NCI-H2081 treated with DMSO at 0.1 percent for 48 hours (cell line): ENCODE measurements at regions not wholly inside any gene's neighbourhood (a gene's known extent, or its start where the extent isn't known, plus 50 kb on each side); places are given as distances from the start of the nearest gene placed in this dataset.
"Not testable (repeated sequence)": the region's sequence is repeated elsewhere in the genome, so short reads cannot be mapped to it uniquely, and the experiment has no call there.

Experiments
- DNase-seq: peaks from one replicate; lab custom pipeline; 2025; lab: John Stamatoyannopoulos, UW

- no peak for DNase-seq
Observed at GRCh38 chr20:12815778-12816408, 192.9 kb upstream of the SPTLC3 start.

- no peak for DNase-seq
Observed at GRCh38 chr20:12821249-12821648, 187.5 kb upstream of the SPTLC3 start.

GRCh38 chr20:12823734-12824133 is 185.0 kb upstream of the SPTLC3 start:
- DNase-seq = no peak

GRCh38 chr20:12824328-12825225 is 184.2 kb upstream of the SPTLC3 start:
- DNase-seq = no peak

- no peak for DNase-seq
Observed at GRCh38 chr20:12825226-12825595, 183.6 kb upstream of the SPTLC3 start.

GRCh38 chr20:12827816-12828385 is 180.9 kb upstream of the SPTLC3 start:
- DNase-seq = no peak

- no peak for DNase-seq
Observed at GRCh38 chr20:12829170-12829569, 179.6 kb upstream of the SPTLC3 start.

GRCh38 chr20:12833861-12834260 is 174.9 kb upstream of the SPTLC3 start:
- no peak for DNase-seq

- DNase-seq = no peak
Observed at GRCh38 chr20:12835999-12836398, 172.8 kb upstream of the SPTLC3 start.

GRCh38 chr20:12837646-12838045 is 171.1 kb upstream of the SPTLC3 start:
- DNase-seq = no peak

GRCh38 chr20:12838261-12838866 is 170.4 kb upstream of the SPTLC3 start:
- no peak for DNase-seq

- no peak for DNase-seq
Observed at GRCh38 chr20:12847872-12848271, 160.9 kb upstream of the SPTLC3 start.

GRCh38 chr20:12849225-12849910 is 159.4 kb upstream of the SPTLC3 start:
- no peak for DNase-seq

GRCh38 chr20:12857643-12858042 is 151.1 kb upstream of the SPTLC3 start:
- not testable (repeated sequence) for DNase-seq

- no peak for DNase-seq
Observed at GRCh38 chr20:12860619-12861247, 148.0 kb upstream of the SPTLC3 start.

- no peak for DNase-seq
Observed at GRCh38 chr20:12869669-12870068, 139.1 kb upstream of the SPTLC3 start.

- no peak for DNase-seq
Observed at GRCh38 chr20:12870588-12870987, 138.2 kb upstream of the SPTLC3 start.

- no peak for DNase-seq
Observed at GRCh38 chr20:12874933-12875332, 133.8 kb upstream of the SPTLC3 start.

- no peak for DNase-seq
Observed at GRCh38 chr20:12875510-12875909, 133.3 kb upstream of the SPTLC3 start.

GRCh38 chr20:12882832-12883506 is 125.8 kb upstream of the SPTLC3 start:
- DNase-seq = no peak

- DNase-seq = no peak
Observed at GRCh38 chr20:12883507-12883885, 125.3 kb upstream of the SPTLC3 start.
